Breast epithelium (tissue), 3 donors: ENCODE measurements at regions not wholly inside any gene's neighbourhood (a gene's known extent, or its start where the extent isn't known, plus 50 kb on each side); places are given as distances from the start of the nearest gene placed in this dataset.

Source experiments
- CTCF ChIP-seq, 3 donors: fragments of 450-650 bp; IDR thresholded peaks; one replicate each; pipeline ENCODE4 v1.5.1; 2016 to 2017; ENCODE audit warnings: antibody characterized with exemption in 3 of 3, mild to moderate bottlenecking in 3 of 3, moderate library complexity in 3 of 3
- POLR2A ChIP-seq: fragments of 450-650 bp; IDR thresholded peaks from one replicate; pipeline ENCODE4 v1.6.1; 2016; ENCODE audit warnings: antibody characterized with exemption, mild to moderate bottlenecking, moderate library complexity

GRCh38 chr16:26708428-26708827 is 358.3 kb upstream of the C16orf82 start:
- TF ChIP-seq CTCF (IDR thresholded peaks at IDR 0.05) (no peak), POLR2A (no peak)
